ENCODE measurements at regions not wholly inside any gene's neighbourhood (a gene's known extent, or its start where the extent isn't known, plus 50 kb on each side); places are given as distances from the start of the nearest gene placed in this dataset.

- TF ChIP-seq, protein P1, sequence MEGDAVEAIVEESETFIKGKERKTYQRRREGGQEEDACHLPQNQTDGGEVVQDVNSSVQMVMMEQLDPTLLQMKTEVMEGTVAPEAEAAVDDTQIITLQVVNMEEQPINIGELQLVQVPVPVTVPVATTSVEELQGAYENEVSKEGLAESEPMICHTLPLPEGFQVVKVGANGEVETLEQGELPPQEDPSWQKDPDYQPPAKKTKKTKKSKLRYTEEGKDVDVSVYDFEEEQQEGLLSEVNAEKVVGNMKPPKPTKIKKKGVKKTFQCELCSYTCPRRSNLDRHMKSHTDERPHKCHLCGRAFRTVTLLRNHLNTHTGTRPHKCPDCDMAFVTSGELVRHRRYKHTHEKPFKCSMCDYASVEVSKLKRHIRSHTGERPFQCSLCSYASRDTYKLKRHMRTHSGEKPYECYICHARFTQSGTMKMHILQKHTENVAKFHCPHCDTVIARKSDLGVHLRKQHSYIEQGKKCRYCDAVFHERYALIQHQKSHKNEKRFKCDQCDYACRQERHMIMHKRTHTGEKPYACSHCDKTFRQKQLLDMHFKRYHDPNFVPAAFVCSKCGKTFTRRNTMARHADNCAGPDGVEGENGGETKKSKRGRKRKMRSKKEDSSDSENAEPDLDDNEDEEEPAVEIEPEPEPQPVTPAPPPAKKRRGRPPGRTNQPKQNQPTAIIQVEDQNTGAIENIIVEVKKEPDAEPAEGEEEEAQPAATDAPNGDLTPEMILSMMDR (conservative IDR thresholded peaks at IDR 0.05) = no peak
- no CpG with 5 or more reads among the region's 8 CpGs for WGBS (ENCODE audit: extremely low coverage, insufficient read length, low lambda C conversion rate)
- no peak overlapping the region for H3K9ac ChIP-seq (ENCODE audit: extremely low read depth, insufficient read length, low read length)
- no peaks in the 10 kb centered on the region for H3K4me1 ChIP-seq (ENCODE audit: insufficient read depth, low read length)
- no peak overlapping the region for H3K56ac ChIP-seq (ENCODE audit: insufficient read length, low read depth, low read length)
- H2BK5ac ChIP-seq (ENCODE audit: insufficient read length, low read length) = no peak overlapping the region
- H3K27ac ChIP-seq (ENCODE audit: insufficient read length, low read depth, low read length) = no peak overlapping the region
- H3K18ac ChIP-seq (ENCODE audit: insufficient read length, low read depth, low read length) = no peak overlapping the region
- Mint-ChIP-seq H3K27me3 (ENCODE audit: low read depth) (no peaks in the 10 kb centered on the region), H3K27ac (no peak overlapping the region; a peak in 1 of 7 replicates), H3K9me3 (no peaks in the 10 kb centered on the region), H3K4me1 (peaks cover 12 to 13% of the 10 kb centered on the region in 2 experiments), H3K36me3 (ENCODE audit: insufficient read depth in 1 of 3, low read depth in 3 of 3) (peaks cover 0 to 2% (median 0%) of the 10 kb centered on the region in 3 experiments; a peak in 2 of 7 replicates), H3K4me3 (no peak overlapping the region)
- no peak overlapping the region for H3K4me2 ChIP-seq (ENCODE audit: insufficient read depth, insufficient read length, low read length)
- H2AK5ac ChIP-seq (ENCODE audit: insufficient read length, low read length) = no peak overlapping the region
- no peak overlapping the region for H2BK120ac ChIP-seq (ENCODE audit: low read depth, low read length, poor library complexity, severe bottlenecking)
- peaks cover 2% of the 10 kb centered on the region for H3K23me2 ChIP-seq (ENCODE audit: insufficient read length, low read depth, low read length, poor library complexity, severe bottlenecking)
- H4K5ac ChIP-seq (ENCODE audit: insufficient read length, low read depth, low read length) = no peak overlapping the region
- no peaks in the 10 kb centered on the region for H3K79me2 ChIP-seq (ENCODE audit: insufficient read depth, low read length)
- no peak overlapping the region for H4K91ac ChIP-seq (ENCODE audit: insufficient read length, low read depth, low read length)
- H2BK12ac ChIP-seq (ENCODE audit: insufficient read length, low read depth, low read length) = no peak overlapping the region
- no peak overlapping the region for H2BK15ac ChIP-seq (ENCODE audit: low read depth, low read length)
- H2AFZ ChIP-seq (ENCODE audit: low read length) = no peak overlapping the region
- H3K4ac ChIP-seq (ENCODE audit: low read depth, low read length) = no peak overlapping the region
- H4K20me1 ChIP-seq (ENCODE audit: control insufficient read depth, insufficient read depth, insufficient read length) = no peaks in the 10 kb centered on the region
- H3K14ac ChIP-seq (ENCODE audit: insufficient read depth, low read length) = no peak overlapping the region; the same call in 1 of the 2 replicates
- H3T11ph ChIP-seq (ENCODE audit: low read length) = no peak overlapping the region
- no peak overlapping the region for H2BK20ac ChIP-seq (ENCODE audit: low read depth, low read length, poor library complexity, severe bottlenecking)
- no peak overlapping the region for H3K23ac ChIP-seq (ENCODE audit: insufficient read length, low read depth, low read length)
- H4K8ac ChIP-seq (replicated peaks; ENCODE audit: insufficient read length, low read depth, low read length) = no peak overlapping the region
- no peaks in the 10 kb centered on the region for H3K27me3 ChIP-seq (ENCODE audit: insufficient read depth, low read length)
- no peaks in the 10 kb centered on the region for H3K79me1 ChIP-seq (ENCODE audit: insufficient read depth, low read depth, low read length, poor library complexity, severe bottlenecking)
- no peaks in the 10 kb centered on the region for H3K9me3 ChIP-seq (ENCODE audit: control insufficient read depth, low read depth, low read length)
- DNase-seq = no peak
These were observed 63.4 kb downstream of the KATNIP start for GRCh38 chr16:27613238-27613791.
